Activated T-cell treated with anti-CD3 and anti-CD28 coated beads, Interleukin-2, amount 50 U/mL, for 24 hours (primary cell): ENCODE measurements at regions not wholly inside any gene's neighbourhood (a gene's known extent, or its start where the extent isn't known, plus 50 kb on each side); places are given as distances from the start of the nearest gene placed in this dataset.

Source experiments
- DNase-seq: peaks from one replicate; pipeline ENCODE4 v3.0.0-alpha.2; 2020
- H3K27ac Mint-ChIP-seq: 2 replicates; pipeline ENCODE4 v1.8.0; 2020; ENCODE audit warnings: mild to moderate bottlenecking, mixed read lengths
- H3K27me3 Mint-ChIP-seq: 2 replicates; pipeline ENCODE4 v1.8.0; 2020; ENCODE audit warnings: mixed read lengths
- H3K36me3 Mint-ChIP-seq: 2 replicates; pipeline ENCODE4 v1.8.0; 2020; ENCODE audit warnings: low read depth, mixed read lengths
- H3K4me1 Mint-ChIP-seq: 2 replicates; pipeline ENCODE4 v1.8.0; 2020; ENCODE audit warnings: low read depth, mixed read lengths
- H3K4me3 Mint-ChIP-seq: 2 replicates; pipeline ENCODE4 v1.8.0; 2020; ENCODE audit warnings: mild to moderate bottlenecking, moderate library complexity, mixed read lengths
- H3K9me3 Mint-ChIP-seq: 2 replicates; pipeline ENCODE4 v1.8.0; 2020; ENCODE audit warnings: mixed read lengths

GRCh38 chr3:64344721-64345207 is 119.5 kb upstream of the PRICKLE2 start:
- no peak overlapping the region for H3K4me3 Mint-ChIP-seq
- H3K4me1 Mint-ChIP-seq: no peaks in the 10 kb centered on the region
- H3K27ac Mint-ChIP-seq: no peak overlapping the region
- DNase-seq: no peak
- no peaks in the 10 kb centered on the region for H3K9me3 Mint-ChIP-seq
- H3K27me3 Mint-ChIP-seq: peaks cover 18% of the 10 kb centered on the region
- no peaks in the 10 kb centered on the region for H3K36me3 Mint-ChIP-seq

- DNase-seq: no peak
- Mint-ChIP-seq H3K27me3 (peaks cover 18% of the 10 kb centered on the region), H3K27ac (no peak overlapping the region), H3K4me3 (no peak overlapping the region), H3K4me1 (no peaks in the 10 kb centered on the region), H3K36me3 (no peaks in the 10 kb centered on the region), H3K9me3 (no peaks in the 10 kb centered on the region)
Observed at GRCh38 chr3:64343689-64344430, 118.6 kb upstream of the PRICKLE2 start.

DNA sequence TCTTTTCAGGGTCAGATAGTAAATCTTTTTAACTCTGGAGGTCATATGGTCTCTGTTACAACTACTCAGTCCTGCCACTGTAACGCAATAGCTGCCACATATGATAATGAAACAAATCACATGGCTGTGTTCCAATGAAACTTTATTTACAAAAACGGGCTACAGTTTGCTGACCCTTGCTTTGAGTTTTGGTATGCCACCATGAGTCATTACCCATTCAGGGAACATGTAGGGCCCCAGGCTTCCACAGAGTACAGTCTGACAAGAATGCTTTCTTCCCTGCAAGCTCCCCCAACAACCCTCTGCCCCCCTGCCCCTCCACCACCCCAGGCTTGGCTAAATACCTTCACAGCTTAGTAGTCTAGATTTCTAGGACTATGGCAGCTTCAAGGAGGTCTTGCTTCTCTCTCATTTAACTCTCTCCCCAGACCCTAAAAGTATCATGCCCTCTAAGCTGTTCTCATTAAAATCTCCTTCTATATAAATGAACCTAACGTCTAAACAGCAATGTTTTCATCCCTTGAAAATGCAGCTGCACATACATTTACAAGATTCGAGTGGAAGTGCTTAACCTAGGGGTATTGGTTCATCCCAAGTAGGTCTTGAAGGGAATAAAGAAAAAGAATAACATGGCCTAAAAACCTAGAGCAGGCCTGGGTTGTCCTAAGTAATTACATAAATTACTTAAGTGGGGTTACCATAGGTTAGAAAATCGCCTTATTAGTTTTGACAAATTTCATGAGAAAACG is 117.8 kb upstream of the PRICKLE2 start:
- H3K4me3 Mint-ChIP-seq: no peak overlapping the region
- H3K27me3 Mint-ChIP-seq: peaks cover 18% of the 10 kb centered on the region
- no peaks in the 10 kb centered on the region for H3K36me3 Mint-ChIP-seq
- H3K4me1 Mint-ChIP-seq: no peaks in the 10 kb centered on the region
- no peak overlapping the region for H3K27ac Mint-ChIP-seq
- DNase-seq: no peak
- no peaks in the 10 kb centered on the region for H3K9me3 Mint-ChIP-seq

GRCh38 chr3:64341296-64341695 is 116.0 kb upstream of the PRICKLE2 start:
- no peak overlapping the region for H3K27ac Mint-ChIP-seq
- no peaks in the 10 kb centered on the region for H3K4me1 Mint-ChIP-seq
- no peak for DNase-seq
- no peaks in the 10 kb centered on the region for H3K36me3 Mint-ChIP-seq
- no peaks in the 10 kb centered on the region for H3K9me3 Mint-ChIP-seq
- peaks cover 18% of the 10 kb centered on the region for H3K27me3 Mint-ChIP-seq
- H3K4me3 Mint-ChIP-seq: no peak overlapping the region

DNA sequence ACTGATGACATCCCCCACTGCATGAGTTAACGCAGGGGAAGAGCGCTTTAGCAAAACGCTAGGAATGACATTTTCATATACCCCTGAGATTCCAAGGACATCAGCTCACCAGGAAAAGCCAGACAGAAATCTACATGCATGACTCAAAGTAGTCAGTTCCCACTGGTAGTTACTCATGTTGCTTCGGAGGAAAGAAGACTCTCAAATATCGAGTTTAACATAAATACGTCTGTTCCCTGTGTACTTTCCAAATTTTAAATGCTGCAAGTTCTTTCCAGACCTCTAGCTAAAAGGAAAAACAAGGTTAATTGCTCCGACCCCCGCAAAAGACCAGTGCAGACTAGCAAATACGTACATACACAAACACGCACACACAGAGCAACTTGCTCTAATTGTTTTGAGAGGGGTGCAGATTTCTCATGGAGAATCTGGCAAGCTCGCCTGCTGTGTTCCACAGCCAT is 115.4 kb upstream of the PRICKLE2 start:
- DNase-seq: no peak
- no peaks in the 10 kb centered on the region for H3K9me3 Mint-ChIP-seq
- peaks cover 18% of the 10 kb centered on the region for H3K27me3 Mint-ChIP-seq
- H3K4me1 Mint-ChIP-seq: no peaks in the 10 kb centered on the region
- no peak overlapping the region for H3K4me3 Mint-ChIP-seq
- H3K36me3 Mint-ChIP-seq: no peaks in the 10 kb centered on the region
- no peak overlapping the region for H3K27ac Mint-ChIP-seq

- no peak for DNase-seq
- Mint-ChIP-seq H3K9me3 (no peaks in the 10 kb centered on the region), H3K4me1 (no peaks in the 10 kb centered on the region), H3K36me3 (no peaks in the 10 kb centered on the region), H3K27me3 (no peaks in the 10 kb centered on the region), H3K4me3 (no peak overlapping the region), H3K27ac (no peak overlapping the region)
Observed at GRCh38 chr3:64336488-64336887, 111.2 kb upstream of the PRICKLE2 start.

GRCh38 chr3:64332459-64333350 is 107.4 kb upstream of the PRICKLE2 start:
- DNase-seq: no peak
- peaks cover 9% of the 10 kb centered on the region for H3K27me3 Mint-ChIP-seq
- no peak overlapping the region for H3K27ac Mint-ChIP-seq
- H3K4me3 Mint-ChIP-seq: no peak overlapping the region
- H3K36me3 Mint-ChIP-seq: no peaks in the 10 kb centered on the region
- H3K9me3 Mint-ChIP-seq: no peaks in the 10 kb centered on the region
- H3K4me1 Mint-ChIP-seq: no peaks in the 10 kb centered on the region

- Mint-ChIP-seq H3K27ac (no peak overlapping the region), H3K36me3 (no peaks in the 10 kb centered on the region), H3K9me3 (no peaks in the 10 kb centered on the region), H3K4me1 (no peaks in the 10 kb centered on the region), H3K4me3 (no peak overlapping the region), H3K27me3 (peaks cover 9% of the 10 kb centered on the region)
- no peak for DNase-seq
Observed at GRCh38 chr3:64331605-64332004, 106.3 kb upstream of the PRICKLE2 start.

GRCh38 chr3:64329037-64329436 is 103.8 kb upstream of the PRICKLE2 start:
- no peak for DNase-seq
- Mint-ChIP-seq H3K27ac (no peak overlapping the region), H3K4me1 (no peaks in the 10 kb centered on the region), H3K9me3 (no peaks in the 10 kb centered on the region), H3K36me3 (no peaks in the 10 kb centered on the region), H3K27me3 (peaks cover 9% of the 10 kb centered on the region), H3K4me3 (no peak overlapping the region)

GRCh38 chr3:64327100-64327804 is 102.0 kb upstream of the PRICKLE2 start:
- Mint-ChIP-seq H3K27me3 (peaks cover 9% of the 10 kb centered on the region), H3K27ac (no peak overlapping the region), H3K4me1 (no peaks in the 10 kb centered on the region), H3K9me3 (no peaks in the 10 kb centered on the region), H3K4me3 (no peak overlapping the region), H3K36me3 (no peaks in the 10 kb centered on the region)
- DNase-seq: no peak

DNA sequence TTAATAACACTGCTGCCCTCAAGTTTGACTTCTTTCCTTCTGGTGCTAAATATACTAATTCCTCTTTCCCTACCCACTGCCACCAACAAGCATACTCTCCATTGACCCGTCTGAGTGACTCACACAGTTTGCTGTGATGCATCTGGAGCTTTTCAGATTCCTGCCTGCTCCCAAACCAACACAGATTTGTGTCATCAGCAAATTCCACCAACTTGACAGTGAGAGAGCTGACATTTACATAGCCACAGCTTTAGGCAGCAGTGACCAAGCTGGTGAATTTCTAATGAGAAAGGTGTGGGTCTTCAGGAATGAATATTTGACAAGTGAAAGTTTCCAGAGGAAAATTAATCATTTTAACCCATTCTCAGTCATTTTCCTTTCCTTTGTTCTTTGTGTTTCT is 96.5 kb upstream of the PRICKLE2 start:
- H3K9me3 Mint-ChIP-seq: no peaks in the 10 kb centered on the region
- H3K4me1 Mint-ChIP-seq: peaks cover 2% of the 10 kb centered on the region
- H3K4me3 Mint-ChIP-seq: no peak overlapping the region
- DNase-seq: no peak
- H3K27ac Mint-ChIP-seq: no peak overlapping the region
- no peaks in the 10 kb centered on the region for H3K27me3 Mint-ChIP-seq
- no peaks in the 10 kb centered on the region for H3K36me3 Mint-ChIP-seq

DNA sequence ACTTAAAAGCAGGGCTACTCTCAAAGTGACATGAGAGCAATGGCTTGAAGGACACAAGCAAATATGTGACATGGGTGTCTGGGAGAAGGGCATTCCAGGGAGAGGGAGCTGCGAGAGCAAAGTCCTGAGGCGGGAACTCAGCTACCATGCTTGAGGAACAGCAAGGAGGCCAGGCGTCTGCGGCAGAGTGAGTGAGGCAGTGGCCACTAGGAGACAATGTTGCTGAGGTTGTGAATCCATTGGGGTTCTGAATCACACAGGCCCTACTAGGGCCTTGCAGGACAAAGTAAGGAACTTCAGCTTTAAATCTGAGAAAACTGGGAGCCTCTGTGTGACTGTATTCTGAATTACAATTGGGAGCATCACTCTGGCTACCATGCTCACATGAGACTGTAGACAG is 94.1 kb upstream of the PRICKLE2 start:
- Mint-ChIP-seq H3K4me3 (no peak overlapping the region), H3K36me3 (no peaks in the 10 kb centered on the region), H3K27ac (no peak overlapping the region), H3K27me3 (no peaks in the 10 kb centered on the region), H3K9me3 (no peaks in the 10 kb centered on the region), H3K4me1 (peaks cover 2% of the 10 kb centered on the region)
- DNase-seq: no peak

- Mint-ChIP-seq H3K36me3 (no peaks in the 10 kb centered on the region), H3K27me3 (no peaks in the 10 kb centered on the region), H3K9me3 (no peaks in the 10 kb centered on the region), H3K27ac (no peak overlapping the region), H3K4me3 (no peak overlapping the region), H3K4me1 (peaks cover 2% of the 10 kb centered on the region)
- DNase-seq: no peak
Observed at GRCh38 chr3:64318668-64319271, 93.5 kb upstream of the PRICKLE2 start.

DNA sequence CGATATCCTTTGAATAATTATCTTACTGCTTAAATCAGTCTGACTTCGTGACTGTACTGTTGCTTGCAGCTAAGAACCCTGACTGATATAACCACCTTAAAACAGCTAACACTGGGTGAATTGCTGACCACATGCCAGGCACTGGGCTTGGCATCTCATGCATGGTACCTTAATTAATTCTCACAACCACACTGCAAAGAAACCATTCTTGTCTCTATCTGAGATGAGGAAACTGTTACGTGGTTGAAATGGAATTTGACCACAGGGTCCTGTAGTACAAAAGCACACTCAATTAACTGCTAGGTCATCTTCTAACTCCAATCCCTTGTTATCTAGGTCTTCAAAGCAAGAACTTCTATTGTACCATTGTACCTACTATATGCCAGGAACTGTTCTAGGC is 92.7 kb upstream of the PRICKLE2 start:
- Mint-ChIP-seq H3K36me3 (no peaks in the 10 kb centered on the region), H3K4me1 (peaks cover 2% of the 10 kb centered on the region), H3K27ac (no peak overlapping the region), H3K4me3 (no peak overlapping the region), H3K9me3 (no peaks in the 10 kb centered on the region), H3K27me3 (no peaks in the 10 kb centered on the region)
- no peak for DNase-seq
